ENCODE measurements at regions not wholly inside any gene's neighbourhood (a gene's known extent, or its start where the extent isn't known, plus 50 kb on each side); places are given as distances from the start of the nearest gene placed in this dataset.

- no peaks in the 10 kb centered on the region for H3K9me3 ChIP-seq (ENCODE audit: control insufficient read depth in 4 of 4, low read length in 3 of 4)
- no peak for DNase-seq (ENCODE audit: low spot score)
- H3K36me3 ChIP-seq (ENCODE audit: control insufficient read depth in 4 of 4, insufficient read depth in 3 of 4, low read depth in 1 of 4, low read length in 3 of 4) = no peaks in the 10 kb centered on the region
- H3K27ac ChIP-seq (ENCODE audit: low read depth in 1 of 2, low read length in 2 of 2) = no peak overlapping the region
- H3K4me1 ChIP-seq (ENCODE audit: control insufficient read depth in 4 of 4, insufficient read depth in 4 of 4, low read length in 3 of 4) = peaks cover 3 to 30% (median 23%) of the 10 kb centered on the region in 4 donors
- WGBS = 87% methylated on average over 2 of the region's 2 CpGs
- TF ChIP-seq GABPA (IDR thresholded peaks at IDR 0.05 in 1 of 2, conservative IDR thresholded peaks at IDR 0.05 in 1 of 2) (no peak), HNF4G (IDR thresholded peaks at IDR 0.05) (no peak), ZBTB33 (IDR thresholded peaks at IDR 0.05) (no peak), RAD21 (IDR thresholded peaks at IDR 0.05) (no peak), CTCF (IDR thresholded peaks at IDR 0.05; ENCODE audit: low read depth, low read length, missing input control) (no peak), REST (IDR thresholded peaks at IDR 0.05) (no peak), JUND (IDR thresholded peaks at IDR 0.05) (no peak), RXRA (IDR thresholded peaks at IDR 0.05) (no peak), FOXA2 (IDR thresholded peaks at IDR 0.05) (no peak)
- H3K9ac ChIP-seq (ENCODE audit: low read depth in 1 of 2, low read length in 2 of 2) = no peak overlapping the region
- H3K4me3 ChIP-seq (ENCODE audit: low read depth in 1 of 3, low read length in 3 of 3) = no peak overlapping the region
- H3K27me3 ChIP-seq (ENCODE audit: control insufficient read depth in 4 of 4, insufficient read depth in 4 of 4, low read length in 3 of 4) = no peaks in the 10 kb centered on the region
These were observed 200.1 kb upstream of the BCL6 start for GRCh38 chr3:187945374-187945773.

GRCh38 chr3:187946163-187946691 lies 201.0 kb upstream of the BCL6 start:
- Histone ChIP-seq H3K4me1 (ENCODE audit: control insufficient read depth in 4 of 4, insufficient read depth in 4 of 4, low read length in 3 of 4) (peaks cover 3 to 26% (median 22%) of the 10 kb centered on the region in 4 donors), H3K27ac (ENCODE audit: low read depth in 1 of 2, low read length in 2 of 2) (no peak overlapping the region)
- 81% methylated on average over 4 of the region's 4 CpGs for WGBS

More at GRCh38 chr3:187946163-187946691, 201.0 kb upstream of the BCL6 start:
- Histone ChIP-seq H3K27me3 (ENCODE audit: control insufficient read depth in 4 of 4, insufficient read depth in 4 of 4, low read length in 3 of 4) (no peaks in the 10 kb centered on the region), H3K36me3 (ENCODE audit: control insufficient read depth in 4 of 4, insufficient read depth in 3 of 4, low read depth in 1 of 4, low read length in 3 of 4) (no peaks in the 10 kb centered on the region), H3K9me3 (ENCODE audit: control insufficient read depth in 4 of 4, low read length in 3 of 4) (no peaks in the 10 kb centered on the region), H3K4me3 (ENCODE audit: low read depth in 1 of 3, low read length in 3 of 3) (no peak overlapping the region), H3K9ac (ENCODE audit: low read depth in 1 of 2, low read length in 2 of 2) (no peak overlapping the region)
- no peak for DNase-seq (ENCODE audit: low spot score)
- no peak for TF ChIP-seq GABPA (IDR thresholded peaks at IDR 0.05 in 1 of 2, conservative IDR thresholded peaks at IDR 0.05 in 1 of 2)
- no peak for TF ChIP-seq FOXA2 (IDR thresholded peaks at IDR 0.05)
- TF ChIP-seq JUND (IDR thresholded peaks at IDR 0.05) = no peak
- no peak for TF ChIP-seq TAF1 (conservative IDR thresholded peaks at IDR 0.05)
- no peak for TF ChIP-seq HNF4A (conservative IDR thresholded peaks at IDR 0.05)
- TF ChIP-seq NR2F2 (IDR thresholded peaks at IDR 0.05) = no peak
- no peak for TF ChIP-seq YY1 (IDR thresholded peaks at IDR 0.05)
- TF ChIP-seq HNF4G (IDR thresholded peaks at IDR 0.05) = no peak
- TF ChIP-seq FOXA1 (IDR thresholded peaks at IDR 0.05) = no peak
- TF ChIP-seq EGR1 (IDR thresholded peaks at IDR 0.05; ENCODE audit: low read depth in 2 of 2) = no peak
- no peak for TF ChIP-seq ATF3 (IDR thresholded peaks at IDR 0.05)
- no peak for TF ChIP-seq RAD21 (IDR thresholded peaks at IDR 0.05)
- TF ChIP-seq CTCF (IDR thresholded peaks at IDR 0.05; ENCODE audit: low read depth, low read length, missing input control) = no peak
- TF ChIP-seq RXRA (IDR thresholded peaks at IDR 0.05) = no peak

All from liver (tissue), 8 donors.